HepG2 (cell line): ENCODE measurements at regions not wholly inside any gene's neighbourhood (a gene's known extent, or its start where the extent isn't known, plus 50 kb on each side); places are given as distances from the start of the nearest gene placed in this dataset.

Source experiments
- ATAC-seq: fragments of 200-7000 bp; cut with Tn5 transposase; 3 replicates; pipeline ENCODE4 v1.9.1; 2020; ENCODE audit warnings: mild to moderate bottlenecking, moderate library complexity
- BruUV-seq: library from RNA; stranded (reverse); fragments of 400-500 nt; replicated peaks from 2 replicates; lab custom pipeline; 2021; lab: Mats Ljungman, UMichigan
- CTCF ChIA-PET: fragments of 300-600 bp; formaldehyde crosslinking; extraction: SDS; loops from one replicate; lab custom pipeline; 2021; ENCODE audit warnings: low total read pairs, inconsistent platforms, low intra/inter-chr PET ratio; lab: Yijun Ruan, JAX
- POLR2A ChIA-PET: fragments of 350-600 bp; sonication (Branson Sonifier 250); formaldehyde crosslinking; loops from one replicate; lab custom pipeline; 2020; ENCODE audit warnings: antibody characterized with exemption, inconsistent platforms; lab: Yijun Ruan, JAX
- DNase-seq: peaks from one replicate; pipeline ENCODE4 v3.0.0-alpha.2; 2015; ENCODE audit warnings: low spot score
- FAIRE-seq: peaks from 3 replicates; lab custom pipeline; 2011; peaks lifted over from hg19 to GRCh38; lab: Jason Lieb, UNC
- H2AFZ ChIP-seq: one replicate; pipeline ENCODE4 v1.6.1; 2011; ENCODE audit warnings: low read length, inconsistent platforms
- H3K27ac ChIP-seq: fragments of 300-600 bp; 3 replicates; pipeline ENCODE4 v1.8.0; 2011; ENCODE audit warnings: mixed run types, mild to moderate bottlenecking, mixed read lengths, low read length, inconsistent platforms; ENCODE audit not compliant: insufficient read depth; ENCODE audit errors: extremely low read length
- H3K27me3 ChIP-seq, 2 experiments: fragments of 200-600 bp in 1 of 2; 2 replicates in 1 of 2; 3 replicates in 1 of 2; pipeline versions ENCODE4 v1.6.0 to v1.8.0; 2011; ENCODE audit warnings: low read length in 2 of 2, mild to moderate bottlenecking in 2 of 2, moderate library complexity in 2 of 2, inconsistent platforms in 1 of 2; ENCODE audit not compliant: insufficient read depth in 2 of 2, control insufficient read depth in 1 of 2
- H3K36me3 ChIP-seq, 2 experiments: fragments of 200-600 bp in 1 of 2; replicated peaks in 1 of 2; 2 replicates in 1 of 2; 3 replicates in 1 of 2; pipeline versions ENCODE4 v1.5.1 to v1.8.0; 2011; ENCODE audit warnings: low read length in 2 of 2, inconsistent platforms in 1 of 2; ENCODE audit not compliant: insufficient read depth in 2 of 2, control insufficient read depth in 1 of 2
- H3K4me1 ChIP-seq: 2 replicates; pipeline ENCODE4 v1.5.1; 2012; ENCODE audit warnings: low read length, inconsistent platforms; ENCODE audit not compliant: insufficient read depth
- H3K4me2 ChIP-seq: 2 replicates; pipeline ENCODE4 v1.6.0; 2011; ENCODE audit warnings: low read depth, low read length, inconsistent platforms
- H3K4me3 ChIP-seq, 3 experiments: fragments of 200-600 bp in 1 of 3; sonication (generic), shearing (Covaris generic) in 1 of 3; replicated peaks in 1 of 3; 2 replicates each; pipeline ENCODE4 v1.5.1; 2011 to 2016; ENCODE audit warnings: low read length in 3 of 3, inconsistent platforms in 2 of 3, low read depth in 2 of 3, mild to moderate bottlenecking in 2 of 3, control low read depth in 1 of 3, mixed read lengths in 1 of 3; ENCODE audit not compliant: insufficient read depth in 1 of 3
- H3K79me2 ChIP-seq: one replicate; pipeline ENCODE4 v1.6.1; 2011; ENCODE audit warnings: low read length, inconsistent platforms; ENCODE audit not compliant: insufficient read depth
- H3K9ac ChIP-seq: 2 replicates; pipeline ENCODE4 v1.6.0; 2011; ENCODE audit warnings: mild to moderate bottlenecking, low read depth, low read length, inconsistent platforms; ENCODE audit not compliant: insufficient read depth
- H3K9me3 ChIP-seq: 2 replicates; pipeline ENCODE4 v1.5.1; 2012; ENCODE audit warnings: mild to moderate bottlenecking, low read length
- H4K20me1 ChIP-seq: 2 replicates; pipeline ENCODE4 v1.6.0; 2011; ENCODE audit warnings: inconsistent platforms, mild to moderate bottlenecking, low read length, moderate library complexity; ENCODE audit not compliant: insufficient read depth
- GATA4 ChIP-seq: sonication (generic); IDR thresholded peaks from 2 replicates; pipeline ENCODE4 v1.6.1; 2016; ENCODE audit warnings: antibody characterized with exemption, low read depth, borderline replicate concordance
- NR2F1 ChIP-seq, 2 experiments: fragments of 450-650 bp in 1 of 2; formaldehyde crosslinking in 1 of 2; IDR thresholded peaks; 2 replicates each; pipeline versions ENCODE4 v1.5.0 to v1.6.1; 2016 to 2020; ENCODE audit warnings: mild to moderate bottlenecking in 1 of 2, missing compliant biosample characterization in 1 of 2, missing genetic modification reagents in 1 of 2, moderate library complexity in 1 of 2
- PLSCR1 ChIP-seq: sonication (generic); formaldehyde crosslinking; IDR thresholded peaks from 2 replicates; pipeline ENCODE4 v1.5.0; 2020; ENCODE audit warnings: missing genetic modification reagents, mild to moderate bottlenecking, borderline replicate concordance
- PRDM15 ChIP-seq: sonication (generic); formaldehyde crosslinking; IDR thresholded peaks from 2 replicates; pipeline ENCODE4 v1.4.0; 2020; ENCODE audit warnings: missing genetic modification reagents
- SALL2 ChIP-seq: sonication (generic); formaldehyde crosslinking; IDR thresholded peaks from 2 replicates; pipeline ENCODE4 v1.8.1; 2023; ENCODE audit warnings: mild to moderate bottlenecking, missing genetic modification reagents, inconsistent platforms
- TFDP1 ChIP-seq: IDR thresholded peaks from 2 replicates; pipeline ENCODE4 v1.6.1; 2016; ENCODE audit warnings: missing compliant biosample characterization, missing genetic modification reagents, borderline replicate concordance
- THAP11 ChIP-seq: IDR thresholded peaks from 2 replicates; pipeline ENCODE4 v1.6.1; 2016; ENCODE audit warnings: missing biosample characterization, missing genetic modification reagents
- ZNF17 ChIP-seq: sonication (generic); formaldehyde crosslinking; IDR thresholded peaks from 2 replicates; pipeline ENCODE4 v1.5.0; 2020; ENCODE audit warnings: mild to moderate bottlenecking, missing genetic modification reagents
- ZNF180 ChIP-seq: sonication (generic); formaldehyde crosslinking; IDR thresholded peaks from 2 replicates; pipeline ENCODE4 v1.4.0; 2020; ENCODE audit warnings: low read depth, missing genetic modification reagents, borderline replicate concordance
- ZNF296 ChIP-seq: sonication (generic); formaldehyde crosslinking; conservative IDR thresholded peaks from 2 replicates; pipeline ENCODE4 v1.5.0; 2020; ENCODE audit warnings: mild to moderate bottlenecking, missing genetic modification reagents
- ZNF431 ChIP-seq: sonication (generic); formaldehyde crosslinking; IDR thresholded peaks from 2 replicates; pipeline ENCODE4 v1.9.0; 2022; ENCODE audit warnings: missing genetic modification reagents, low read depth, mild to moderate bottlenecking, borderline replicate concordance
- WGBS: methylation state at CpG from one replicate; pipeline ENCODE4 v1.1.6; 2017; ENCODE audit warnings: low lambda C conversion rate; 5-methylcytosine and 5-hydroxymethylcytosine counted together
- in situ Hi-C: cut with HindIII; loops from 2 replicates; pipeline ENCODE4 v1.10.0; 2017; ENCODE audit warnings: low pct_unique_long_range_greater_than_20kb; ENCODE audit not compliant: extremely low pct_ligation_motif_present
- intact Hi-C: fragments of 100-400 bp; cut with micrococcal nuclease; formaldehyde crosslinking; loops from one replicate; pipeline ENCODE4 v1.10.0; 2022; ENCODE audit not compliant: unreplicated experiment

- FAIRE-seq (no peak), DNase-seq (no peak), ATAC-seq (no peak)
- H3K36me3 ChIP-seq = no peaks in the 10 kb centered on the region
- no peak overlapping the region for H3K27ac ChIP-seq
- no TSS peak for BruUV-seq
- no peaks in the 10 kb centered on the region for H3K79me2 ChIP-seq
- TF ChIP-seq ZNF17 (no peak), ZNF180 (CRISPR knock-in tag) (no peak), NR2F1 (CRISPR knock-in tag; IDR thresholded peaks at IDR 0.05) (no peak), PLSCR1 (no peak)
- H3K4me3 ChIP-seq = no peak overlapping the region
- ChIA-PET POLR2A (no interaction called here), CTCF (no interaction called here)
- intact Hi-C loops (loop anchor here (10.0 kb wide), 1 partner anchor 552 kb away; no protein-coding TSS in a partner anchor), in situ Hi-C loops (loop anchor here (25.0 kb wide), 1 partner anchor 679 kb away; no protein-coding TSS in a partner anchor)
- no peak overlapping the region for H3K4me2 ChIP-seq
- no peaks in the 10 kb centered on the region for H3K9me3 ChIP-seq
- no peaks in the 10 kb centered on the region for H3K27me3 ChIP-seq
- no peaks in the 10 kb centered on the region for H3K4me1 ChIP-seq
- H3K9ac ChIP-seq = no peak overlapping the region
- WGBS = 13% methylated on average over 4 of the region's 5 CpGs
- H2AFZ ChIP-seq = no peak overlapping the region
- H4K20me1 ChIP-seq = no peaks in the 10 kb centered on the region
Observed at GRCh38 chr5:5883146-5883545, 460.7 kb downstream of the ICE1 start.

- ATAC-seq (no peak), FAIRE-seq (no peak), DNase-seq (no peak)
- Histone ChIP-seq H3K36me3 (no peaks in the 10 kb centered on the region), H3K4me1 (no peaks in the 10 kb centered on the region), H4K20me1 (no peaks in the 10 kb centered on the region), H3K9me3 (no peaks in the 10 kb centered on the region), H3K4me3 (no peak overlapping the region), H3K9ac (no peak overlapping the region), H3K4me2 (no peak overlapping the region), H2AFZ (no peak overlapping the region), H3K27me3 (no peaks in the 10 kb centered on the region), H3K79me2 (no peaks in the 10 kb centered on the region), H3K27ac (no peak overlapping the region)
- 20% methylated on average over 6 of the region's 6 CpGs for WGBS
- in situ Hi-C loops = loop anchor here (25.0 kb wide), 1 partner anchor 680 kb away; no protein-coding TSS in a partner anchor
- intact Hi-C loops = loop anchor here (10.0 kb wide), 1 partner anchor 552 kb away; no protein-coding TSS in a partner anchor
- no TSS peak for BruUV-seq
- ChIA-PET POLR2A (no interaction called here), CTCF (no interaction called here)
- TF ChIP-seq THAP11 (CRISPR knock-in tag) = no peak
- no peak for TF ChIP-seq GATA4
- no peak for TF ChIP-seq SALL2
- TF ChIP-seq PRDM15 = no peak
- no peak for TF ChIP-seq ZNF431 (CRISPR knock-in tag)
- TF ChIP-seq ZNF296 (CRISPR knock-in tag) = no peak
- no peak for TF ChIP-seq TFDP1 (CRISPR knock-in tag)
Observed at GRCh38 chr5:5882706-5883105, 460.2 kb downstream of the ICE1 start.
